Right lobe of liver (tissue), 6 donors: ENCODE measurements at regions not wholly inside any gene's neighbourhood (a gene's known extent, or its start where the extent isn't known, plus 50 kb on each side); places are given as distances from the start of the nearest gene placed in this dataset.

Experiments used
- ATAC-seq, 4 donors: fragments of 200-7000 bp; cut with Tn5 transposase; one replicate each; pipeline ENCODE4 v1.9.1; 2020; ENCODE audit warnings: mild to moderate bottlenecking in 4 of 4, moderate library complexity in 4 of 4
- DNase-seq, 3 donors: peaks; one replicate each; pipeline ENCODE4 v3.0.0-alpha.2; 2020
- H3K27ac ChIP-seq, 3 donors: fragments of 200-600 bp; one replicate each; pipeline ENCODE4 v1.8.0; 2022
- H3K27me3 ChIP-seq, 2 donors: fragments of 200-600 bp; one replicate each; pipeline ENCODE4 v1.8.0; 2022
- H3K36me3 ChIP-seq, 4 donors: fragments of 200-600 bp; sonication (generic) in 1 of 4; one replicate each; pipeline versions ENCODE4 v1.5.1 to v1.8.0; 2017 to 2022; ENCODE audit warnings: control low read depth in 1 of 4
- H3K4me1 ChIP-seq, 4 donors: fragments of 200-600 bp; sonication (generic) in 1 of 4; one replicate each; pipeline versions ENCODE4 v1.5.1 to v1.8.0; 2017 to 2022; ENCODE audit warnings: control low read depth in 1 of 4
- H3K4me3 ChIP-seq, 3 donors: fragments of 200-600 bp; one replicate each; pipeline ENCODE4 v1.8.0; 2022
- H3K9me3 ChIP-seq, 4 donors: fragments of 200-600 bp; sonication (generic) in 1 of 4; one replicate each; pipeline versions ENCODE4 v1.5.1 to v1.8.0; 2017 to 2022; ENCODE audit warnings: control low read depth in 1 of 4
- POLR2A ChIP-seq: fragments of 450-650 bp; IDR thresholded peaks from one replicate; pipeline ENCODE4 v1.6.1; 2017; ENCODE audit warnings: antibody characterized with exemption, mild to moderate bottlenecking
- WGBS: methylation state at CpG from one replicate; pipeline ENCODE4 v1.1.6; 2018; ENCODE audit warnings: low coverage, low lambda C conversion rate; ENCODE audit not compliant: insufficient coverage; ENCODE audit errors: missing lambda C conversion rate; 5-methylcytosine and 5-hydroxymethylcytosine counted together
- intact Hi-C, 2 donors: fragments of 100-400 bp; cut with DNase I; formaldehyde crosslinking; loops; one replicate each; pipeline versions ENCODE4 v1.11.2 to v1.14.1; 2022
- TF ChIP-seq, protein P1 (sequence below), 4 donors: fragments of 200-600 bp in 3 of 4; fragments of 450-650 bp in 1 of 4; IDR thresholded peaks; one replicate each; pipeline versions ENCODE4 v1.5.1 to v1.8.0; 2016 to 2022; ENCODE audit warnings: antibody characterized with exemption in 4 of 4, mild to moderate bottlenecking in 2 of 4
- donor health status: DM: no; HTN: yes; CAD: no.
- donor health status: DM: no; HTN: no; CAD: no.
- donor health status: DM: no; HTN: no; CAD: no.
- donor health status: DM: no; HTN: yes; CAD: no.
- donor health status: DM: no; HTN: yes; CAD: no.

DNA sequence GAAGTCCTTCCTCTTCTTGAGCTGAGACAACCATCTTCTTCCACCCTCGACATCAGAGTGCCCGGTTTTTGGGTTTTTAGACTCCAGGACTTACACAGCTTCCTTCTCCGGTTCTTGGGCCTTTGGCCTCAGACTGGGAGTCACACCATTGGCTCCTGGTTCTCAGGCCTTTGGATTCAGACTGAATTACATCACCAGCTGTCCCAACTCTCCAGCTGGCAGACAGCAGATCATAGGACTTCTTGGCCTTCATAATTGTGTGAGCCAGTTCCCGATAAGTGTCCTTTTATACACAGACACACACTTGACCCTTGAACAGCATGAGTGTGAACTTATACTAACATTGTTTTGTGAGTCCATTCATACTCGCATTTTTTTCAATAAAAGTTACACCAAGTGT, 166.0 kb upstream of the UBL3 start:
- no peaks in the 10 kb centered on the region for H3K4me1 ChIP-seq
- no peak overlapping the region for H3K27ac ChIP-seq
- H3K4me3 ChIP-seq: no peak overlapping the region
- no peak for TF ChIP-seq POLR2A
- DNase-seq (no peak), ATAC-seq (no peak)
- whole genome bisulfite sequencing: 68% methylated on average over 5 of the region's 5 CpGs
- intact Hi-C loops: no loop called here
- H3K36me3 ChIP-seq: no peaks in the 10 kb centered on the region
- H3K9me3 ChIP-seq: no peaks in the 10 kb centered on the region
- no peaks in the 10 kb centered on the region for H3K27me3 ChIP-seq

GRCh38 chr13:30009411-30009810, 159.0 kb upstream of the UBL3 start:
- no peak overlapping the region for H3K4me3 ChIP-seq
- H3K9me3 ChIP-seq: no peaks in the 10 kb centered on the region
- H3K4me1 ChIP-seq: no peaks in the 10 kb centered on the region
- DNase-seq: no peak
- no peaks in the 10 kb centered on the region for H3K27me3 ChIP-seq
- 78% methylated on average over 1 of the region's 1 CpG for whole genome bisulfite sequencing
- TF ChIP-seq, protein P1, sequence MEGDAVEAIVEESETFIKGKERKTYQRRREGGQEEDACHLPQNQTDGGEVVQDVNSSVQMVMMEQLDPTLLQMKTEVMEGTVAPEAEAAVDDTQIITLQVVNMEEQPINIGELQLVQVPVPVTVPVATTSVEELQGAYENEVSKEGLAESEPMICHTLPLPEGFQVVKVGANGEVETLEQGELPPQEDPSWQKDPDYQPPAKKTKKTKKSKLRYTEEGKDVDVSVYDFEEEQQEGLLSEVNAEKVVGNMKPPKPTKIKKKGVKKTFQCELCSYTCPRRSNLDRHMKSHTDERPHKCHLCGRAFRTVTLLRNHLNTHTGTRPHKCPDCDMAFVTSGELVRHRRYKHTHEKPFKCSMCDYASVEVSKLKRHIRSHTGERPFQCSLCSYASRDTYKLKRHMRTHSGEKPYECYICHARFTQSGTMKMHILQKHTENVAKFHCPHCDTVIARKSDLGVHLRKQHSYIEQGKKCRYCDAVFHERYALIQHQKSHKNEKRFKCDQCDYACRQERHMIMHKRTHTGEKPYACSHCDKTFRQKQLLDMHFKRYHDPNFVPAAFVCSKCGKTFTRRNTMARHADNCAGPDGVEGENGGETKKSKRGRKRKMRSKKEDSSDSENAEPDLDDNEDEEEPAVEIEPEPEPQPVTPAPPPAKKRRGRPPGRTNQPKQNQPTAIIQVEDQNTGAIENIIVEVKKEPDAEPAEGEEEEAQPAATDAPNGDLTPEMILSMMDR (IDR thresholded peaks at IDR 0.05): no peak
- no peak for TF ChIP-seq POLR2A
- no peak overlapping the region for H3K27ac ChIP-seq
- H3K36me3 ChIP-seq: no peaks in the 10 kb centered on the region
- no peak for ATAC-seq
- intact Hi-C loops: no loop called here

- intact Hi-C loops: no loop called here
- 13% methylated on average over 1 of the region's 1 CpG for WGBS
- TF ChIP-seq, protein P1 (IDR thresholded peaks at IDR 0.05): no peak
- TF ChIP-seq POLR2A: no peak
Observed at GRCh38 chr13:30006246-30006645, 155.8 kb upstream of the UBL3 start.

DNA sequence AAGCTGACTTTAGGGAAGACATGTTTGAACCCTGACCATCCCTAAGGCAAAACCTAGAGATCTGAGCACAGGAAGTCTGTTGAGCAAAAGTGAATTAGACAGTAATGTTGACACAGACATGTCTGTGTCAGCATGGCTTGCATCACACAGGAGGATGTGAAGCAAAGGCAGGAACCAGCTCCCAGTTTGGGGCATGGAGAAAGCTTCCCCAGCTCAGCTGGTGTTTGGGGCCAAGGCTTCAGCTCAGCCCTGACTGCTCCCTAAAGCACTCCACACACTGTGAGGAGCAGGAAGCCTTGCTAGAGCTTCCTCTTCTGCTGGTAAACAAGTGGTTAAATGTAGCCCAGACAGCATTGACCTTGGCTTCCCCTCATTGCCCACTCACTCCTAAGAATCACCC, 153.8 kb upstream of the UBL3 start:
- DNase-seq: no peak
- Histone ChIP-seq H3K4me3 (no peak overlapping the region), H3K36me3 (no peaks in the 10 kb centered on the region), H3K4me1 (no peaks in the 10 kb centered on the region), H3K9me3 (no peaks in the 10 kb centered on the region), H3K27me3 (no peaks in the 10 kb centered on the region), H3K27ac (no peak overlapping the region)
- TF ChIP-seq, protein P1 (IDR thresholded peaks at IDR 0.05): no peak
- TF ChIP-seq POLR2A: no peak
- intact Hi-C loops: no loop called here
- ATAC-seq: no peak

More at GRCh38 chr13:30006246-30006645, 155.8 kb upstream of the UBL3 start:
- ATAC-seq (no peak), DNase-seq (no peak)
- no peaks in the 10 kb centered on the region for H3K9me3 ChIP-seq
- H3K27ac ChIP-seq: no peak overlapping the region
- no peaks in the 10 kb centered on the region for H3K4me1 ChIP-seq
- no peaks in the 10 kb centered on the region for H3K36me3 ChIP-seq
- H3K27me3 ChIP-seq: no peaks in the 10 kb centered on the region
- H3K4me3 ChIP-seq: no peak overlapping the region

DNA sequence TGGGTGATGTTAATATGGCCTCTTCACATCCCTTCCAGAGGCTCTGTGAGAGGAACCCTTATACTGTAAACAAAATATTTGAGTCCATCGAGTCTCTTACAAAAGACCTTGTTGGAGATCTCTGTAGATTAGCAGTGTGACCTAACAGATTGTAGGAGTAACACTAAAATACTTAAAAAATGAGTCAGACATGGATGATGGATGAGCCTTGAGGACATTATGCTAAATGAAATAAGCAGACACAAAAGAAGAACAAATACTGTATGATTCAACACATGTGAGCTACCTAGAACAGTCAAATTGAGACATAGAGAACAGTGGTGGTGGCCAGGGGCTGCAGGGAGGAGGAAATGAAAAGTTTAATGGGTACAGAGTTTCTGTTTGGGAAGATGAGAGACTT, 152.2 kb upstream of the UBL3 start:
- intact Hi-C loops: no loop called here
- Histone ChIP-seq H3K9me3 (no peaks in the 10 kb centered on the region), H3K36me3 (no peaks in the 10 kb centered on the region), H3K27ac (no peak overlapping the region), H3K27me3 (no peaks in the 10 kb centered on the region), H3K4me1 (no peaks in the 10 kb centered on the region), H3K4me3 (no peak overlapping the region)
- ATAC-seq (no peak), DNase-seq (no peak)
- TF ChIP-seq POLR2A: no peak
- TF ChIP-seq, protein P1 (IDR thresholded peaks at IDR 0.05): no peak
- WGBS: 42% methylated on average over 1 of the region's 1 CpG
